ENCODE measurements at regions not wholly inside any gene's neighbourhood (a gene's known extent, or its start where the extent isn't known, plus 50 kb on each side); places are given as distances from the start of the nearest gene placed in this dataset.

GRCh38 chr6:48904809-48905208 lies 558.2 kb downstream of the MMUT start:
- no peak for TF ChIP-seq PPARA (CRISPR knock-in tag; IDR thresholded peaks at IDR 0.05; ENCODE audit: borderline replicate concordance)
- TF ChIP-seq ZNF565 (CRISPR knock-in tag; conservative IDR thresholded peaks at IDR 0.05; ENCODE audit: low read depth): no peak
- TF ChIP-seq, protein P1, sequence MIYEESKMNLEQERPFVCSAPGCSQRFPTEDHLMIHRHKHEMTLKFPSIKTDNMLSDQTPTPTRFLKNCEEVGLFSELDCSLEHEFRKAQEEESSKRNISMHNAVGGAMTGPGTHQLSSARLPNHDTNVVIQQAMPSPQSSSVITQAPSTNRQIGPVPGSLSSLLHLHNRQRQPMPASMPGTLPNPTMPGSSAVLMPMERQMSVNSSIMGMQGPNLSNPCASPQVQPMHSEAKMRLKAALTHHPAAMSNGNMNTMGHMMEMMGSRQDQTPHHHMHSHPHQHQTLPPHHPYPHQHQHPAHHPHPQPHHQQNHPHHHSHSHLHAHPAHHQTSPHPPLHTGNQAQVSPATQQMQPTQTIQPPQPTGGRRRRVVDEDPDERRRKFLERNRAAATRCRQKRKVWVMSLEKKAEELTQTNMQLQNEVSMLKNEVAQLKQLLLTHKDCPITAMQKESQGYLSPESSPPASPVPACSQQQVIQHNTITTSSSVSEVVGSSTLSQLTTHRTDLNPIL (CRISPR knock-in tag; IDR thresholded peaks at IDR 0.05; ENCODE audit: low read depth): no peak
- no peak for TF ChIP-seq RARB (CRISPR knock-in tag; IDR thresholded peaks at IDR 0.05)
- no peak for TF ChIP-seq ZFP30 (CRISPR knock-in tag; IDR thresholded peaks at IDR 0.05)
- no peak for TF ChIP-seq CSDC2 (CRISPR knock-in tag; IDR thresholded peaks at IDR 0.05)

Measured in SK-N-SH treated with all-trans-retinoic acid at 6 μM for 48 hours (cell line).